ENCODE measurements at regions not wholly inside any gene's neighbourhood (a gene's known extent, or its start where the extent isn't known, plus 50 kb on each side); places are given as distances from the start of the nearest gene placed in this dataset.

DNA sequence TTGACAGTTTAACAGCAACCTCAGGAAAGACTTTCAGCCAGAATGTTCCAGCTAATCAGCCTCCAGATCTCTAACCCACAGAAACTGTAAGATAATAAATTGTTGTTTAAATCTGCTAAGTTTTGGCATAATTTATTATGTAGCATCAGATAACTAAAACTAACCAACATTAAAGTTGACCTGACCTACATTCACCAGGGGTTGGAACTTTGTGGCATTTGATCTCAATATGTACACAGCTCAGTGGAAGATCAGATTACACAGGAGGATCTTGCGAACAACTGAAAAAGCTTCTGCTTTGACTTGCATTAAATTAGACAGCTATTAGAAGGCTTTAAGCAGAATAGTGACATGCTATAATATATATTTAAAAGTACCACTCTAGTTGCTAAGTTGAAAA lies 91.4 kb upstream of the POU1F1 start:
- POLR2A ChIA-PET (ENCODE audit: low non-redundant PET) = no interaction called here
- CTCF ChIA-PET = interaction anchor here (0.6 kb wide), 1 partner anchor 287 kb away, joined by 5 read pairs; no protein-coding TSS in a partner anchor
- no peak for DNase-seq (ENCODE audit: low spot score)
- TF ChIP-seq, protein P1, sequence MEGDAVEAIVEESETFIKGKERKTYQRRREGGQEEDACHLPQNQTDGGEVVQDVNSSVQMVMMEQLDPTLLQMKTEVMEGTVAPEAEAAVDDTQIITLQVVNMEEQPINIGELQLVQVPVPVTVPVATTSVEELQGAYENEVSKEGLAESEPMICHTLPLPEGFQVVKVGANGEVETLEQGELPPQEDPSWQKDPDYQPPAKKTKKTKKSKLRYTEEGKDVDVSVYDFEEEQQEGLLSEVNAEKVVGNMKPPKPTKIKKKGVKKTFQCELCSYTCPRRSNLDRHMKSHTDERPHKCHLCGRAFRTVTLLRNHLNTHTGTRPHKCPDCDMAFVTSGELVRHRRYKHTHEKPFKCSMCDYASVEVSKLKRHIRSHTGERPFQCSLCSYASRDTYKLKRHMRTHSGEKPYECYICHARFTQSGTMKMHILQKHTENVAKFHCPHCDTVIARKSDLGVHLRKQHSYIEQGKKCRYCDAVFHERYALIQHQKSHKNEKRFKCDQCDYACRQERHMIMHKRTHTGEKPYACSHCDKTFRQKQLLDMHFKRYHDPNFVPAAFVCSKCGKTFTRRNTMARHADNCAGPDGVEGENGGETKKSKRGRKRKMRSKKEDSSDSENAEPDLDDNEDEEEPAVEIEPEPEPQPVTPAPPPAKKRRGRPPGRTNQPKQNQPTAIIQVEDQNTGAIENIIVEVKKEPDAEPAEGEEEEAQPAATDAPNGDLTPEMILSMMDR (conservative IDR thresholded peaks at IDR 0.05; ENCODE audit: low read depth) = no peak
- H3K27ac ChIP-seq = no peak overlapping the region

DNA sequence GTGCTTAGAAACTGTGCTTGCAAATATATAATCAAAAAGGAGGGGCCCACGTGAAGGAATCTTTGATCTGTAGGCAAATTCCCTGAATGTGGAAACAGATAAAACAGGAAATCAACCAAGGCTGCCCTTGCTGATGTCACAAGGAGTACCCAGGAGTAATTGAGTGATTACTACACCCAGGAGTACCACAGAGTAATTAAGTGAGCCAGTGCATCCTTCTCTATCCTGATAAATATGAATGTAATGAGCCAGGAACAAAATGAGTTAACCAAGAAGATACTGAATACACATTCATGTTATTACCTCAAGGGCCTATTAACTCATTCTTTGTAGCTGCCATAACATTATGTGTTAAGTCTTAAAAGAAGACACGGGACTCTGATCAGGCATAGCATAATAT lies 87.3 kb upstream of the POU1F1 start:
- POLR2A ChIA-PET (ENCODE audit: low non-redundant PET) = no interaction called here
- TF ChIP-seq, protein P1 (conservative IDR thresholded peaks at IDR 0.05; ENCODE audit: low read depth) = no peak
- H3K27ac ChIP-seq = no peak overlapping the region
- CTCF ChIA-PET = no interaction called here
- DNase-seq (ENCODE audit: low spot score) = no peak

DNA sequence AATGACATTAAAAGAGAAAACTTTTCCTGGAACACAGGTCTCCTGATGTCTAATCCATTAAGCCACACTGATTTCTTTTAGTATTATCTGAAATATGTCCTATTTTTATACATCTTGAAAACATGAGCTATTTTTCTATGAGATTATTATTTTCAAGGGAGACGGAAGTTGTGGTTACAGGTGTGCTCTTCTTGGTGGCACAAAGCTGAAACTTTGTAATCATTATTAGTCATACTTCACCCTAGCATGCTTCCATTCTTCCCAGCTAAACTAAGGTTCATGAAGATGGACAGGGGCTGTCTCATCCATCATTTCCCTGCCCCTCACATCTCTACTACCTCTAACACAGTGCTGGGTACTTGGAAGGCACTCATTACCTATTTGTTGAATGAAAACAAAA lies 85.6 kb upstream of the POU1F1 start:
- TF ChIP-seq, protein P1 (conservative IDR thresholded peaks at IDR 0.05; ENCODE audit: low read depth) = no peak
- DNase-seq (ENCODE audit: low spot score) = no peak
- H3K27ac ChIP-seq = no peak overlapping the region
- CTCF ChIA-PET = interaction anchor here (0.6 kb wide), 1 partner anchor 11 kb away, joined by 4 read pairs; no protein-coding TSS in a partner anchor
- POLR2A ChIA-PET (ENCODE audit: low non-redundant PET) = no interaction called here

DNA sequence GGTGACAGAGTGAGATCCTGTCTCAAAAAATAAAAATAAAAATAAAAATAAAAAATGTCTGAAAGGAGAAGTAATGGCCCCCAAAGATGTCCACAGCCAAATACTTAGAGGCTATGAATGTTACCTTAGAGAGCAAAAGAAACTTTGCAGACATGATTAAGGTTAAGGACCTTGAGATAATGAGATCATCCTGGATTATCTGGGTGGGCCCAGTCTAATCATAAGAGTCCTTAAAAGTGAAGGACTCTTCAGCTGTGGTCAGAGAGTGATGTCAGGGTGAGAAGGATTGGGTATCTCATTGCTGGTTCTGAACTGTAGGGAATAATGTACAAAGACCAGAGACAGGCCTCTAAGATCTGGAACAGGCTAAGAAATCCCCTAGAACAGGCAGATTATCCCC lies 84.9 kb upstream of the POU1F1 start:
- ChIA-PET POLR2A (ENCODE audit: low non-redundant PET) (no interaction called here), CTCF (interaction anchor here (0.6 kb wide), 1 partner anchor 10 kb away, joined by 4 read pairs; no protein-coding TSS in a partner anchor)
- TF ChIP-seq, protein P1 (conservative IDR thresholded peaks at IDR 0.05; ENCODE audit: low read depth) = no peak
- H3K27ac ChIP-seq = no peak overlapping the region
- no peak for DNase-seq (ENCODE audit: low spot score)

DNA sequence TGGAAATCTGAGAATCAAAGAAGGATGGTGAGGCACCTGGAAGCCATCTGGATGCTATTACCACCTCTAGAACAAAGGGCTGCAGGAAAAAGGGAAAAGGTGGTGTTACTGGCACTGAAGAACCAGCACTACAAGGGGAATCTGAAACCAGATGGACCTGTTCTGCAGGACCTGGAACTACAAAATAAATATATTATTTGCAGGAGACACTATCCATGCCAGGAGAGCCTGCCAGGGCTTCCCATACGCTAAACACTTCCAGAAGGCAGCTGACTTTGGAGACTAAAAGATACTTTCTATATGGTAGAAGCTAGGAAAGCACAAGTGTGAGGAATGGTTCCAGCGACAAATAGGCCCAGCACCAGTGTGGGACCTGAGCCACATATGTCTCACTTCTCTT lies 83.4 kb upstream of the POU1F1 start:
- TF ChIP-seq, protein P1 (conservative IDR thresholded peaks at IDR 0.05; ENCODE audit: low read depth) = no peak
- ChIA-PET POLR2A (ENCODE audit: low non-redundant PET) (no interaction called here), CTCF (no interaction called here)
- no peak for DNase-seq (ENCODE audit: low spot score)
- no peak overlapping the region for H3K27ac ChIP-seq

DNA sequence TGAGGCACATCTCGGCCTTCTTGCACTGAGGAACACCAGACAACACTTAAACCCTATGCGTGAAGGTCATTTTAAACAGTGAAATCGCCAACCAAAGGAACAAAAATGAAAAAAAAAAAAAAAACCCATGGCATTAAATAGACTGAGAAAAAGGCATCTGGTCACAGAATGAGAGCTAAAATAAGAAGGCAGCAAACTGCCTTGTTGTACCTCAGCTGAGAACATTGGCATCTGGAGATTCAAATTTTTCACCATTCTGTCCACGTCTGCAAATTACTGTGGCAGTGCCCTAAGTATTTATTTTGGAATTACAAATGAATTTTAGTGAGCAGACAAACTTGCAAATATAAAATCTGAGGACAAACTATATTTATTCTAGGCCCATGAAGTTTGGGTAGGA lies 82.6 kb upstream of the POU1F1 start:
- no peak overlapping the region for H3K27ac ChIP-seq
- DNase-seq (ENCODE audit: low spot score) = no peak
- TF ChIP-seq, protein P1 (conservative IDR thresholded peaks at IDR 0.05; ENCODE audit: low read depth) = no peak
- ChIA-PET POLR2A (ENCODE audit: low non-redundant PET) (no interaction called here), CTCF (no interaction called here)

DNA sequence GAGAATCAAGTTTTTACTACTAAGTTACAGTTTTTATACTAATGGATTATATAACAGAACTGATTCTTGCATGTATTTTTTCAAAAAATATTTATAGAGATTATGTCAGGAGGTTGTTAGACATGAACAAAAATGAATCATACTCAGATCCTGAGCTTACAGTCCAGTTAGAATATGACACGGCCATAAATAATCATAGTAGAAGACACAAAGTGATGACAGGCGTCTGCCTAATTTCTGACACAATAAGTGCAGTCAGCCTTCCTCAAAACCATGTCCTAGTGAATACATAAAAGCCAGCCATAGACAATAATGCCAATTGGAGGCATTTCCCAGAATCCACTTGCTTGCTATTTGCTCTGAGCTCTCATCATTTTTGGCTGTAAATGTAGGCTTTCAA lies 81.7 kb upstream of the POU1F1 start:
- no peak overlapping the region for H3K27ac ChIP-seq
- ChIA-PET POLR2A (ENCODE audit: low non-redundant PET) (no interaction called here), CTCF (interaction anchor here (0.6 kb wide), 1 partner anchor 446 kb away, joined by 3 read pairs; no protein-coding TSS in a partner anchor)
- DNase-seq (ENCODE audit: low spot score) = no peak
- TF ChIP-seq, protein P1 (conservative IDR thresholded peaks at IDR 0.05; ENCODE audit: low read depth) = no peak
